GM23338 (cell line): ENCODE measurements at regions not wholly inside any gene's neighbourhood (a gene's known extent, or its start where the extent isn't known, plus 50 kb on each side); places are given as distances from the start of the nearest gene placed in this dataset.

Experiments used
- CTCF ChIP-seq, 2 experiments: fragments of 200-600 bp in 1 of 2; sonication (generic) in 1 of 2; conservative IDR thresholded peaks; 2 replicates each; pipeline versions ENCODE4 v1.5.1 to v1.6.1; 2016 to 2017; ENCODE audit warnings: antibody characterized with exemption in 2 of 2, low read depth in 2 of 2, mild to moderate bottlenecking in 2 of 2, moderate library complexity in 1 of 2
- ETS1 ChIP-seq: IDR thresholded peaks from 2 replicates; pipeline ENCODE4 v1.6.1; 2016; ENCODE audit warnings: antibody characterized with exemption
- EZH2 ChIP-seq: fragments of 200-600 bp; sonication (generic); IDR thresholded peaks from one replicate; pipeline ENCODE4 v1.8.0; 2017; ENCODE audit warnings: antibody characterized with exemption, mild to moderate bottlenecking, low read depth; ENCODE audit not compliant: unreplicated experiment
- EZH2phosphoT487 ChIP-seq: fragments of 200-600 bp; sonication (generic); IDR thresholded peaks from one replicate; pipeline ENCODE4 v1.8.1; 2018; ENCODE audit warnings: antibody characterized with exemption; ENCODE audit not compliant: unreplicated experiment
- NANOG ChIP-seq: IDR thresholded peaks from 2 replicates; pipeline ENCODE4 v1.6.1; 2016; ENCODE audit warnings: antibody characterized with exemption, borderline replicate concordance
- POLR2AphosphoS5 ChIP-seq: IDR thresholded peaks from 2 replicates; pipeline ENCODE4 v1.6.1; 2016; ENCODE audit warnings: antibody characterized with exemption, low read depth
- REST ChIP-seq: IDR thresholded peaks from one replicate; pipeline ENCODE4 v1.6.1; 2018; ENCODE audit warnings: antibody characterized with exemption; ENCODE audit not compliant: unreplicated experiment
- ZNF331 ChIP-seq: fragments of 250-450 bp; sonication (Bioruptor Pico); IDR thresholded peaks from 2 replicates; pipeline ENCODE4 v1.5.0; 2020; ENCODE audit warnings: low read depth, mild to moderate bottlenecking, moderate library complexity

- TF ChIP-seq REST (no peak), CTCF (conservative IDR thresholded peaks at IDR 0.05; ENCODE audit: low read depth in 2 of 2) (no peak), ETS1 (no peak), POLR2AphosphoS5 (no peak), EZH2phosphoT487 (no peak), NANOG (no peak), ZNF331 (CRISPR knock-in tag) (no peak), EZH2 (no peak)
These were observed 153.4 kb downstream of the EBLN2 start for GRCh38 chr3:73214846-73215245.
